ENCODE measurements at regions not wholly inside any gene's neighbourhood (a gene's known extent, or its start where the extent isn't known, plus 50 kb on each side); places are given as distances from the start of the nearest gene placed in this dataset.

DNA sequence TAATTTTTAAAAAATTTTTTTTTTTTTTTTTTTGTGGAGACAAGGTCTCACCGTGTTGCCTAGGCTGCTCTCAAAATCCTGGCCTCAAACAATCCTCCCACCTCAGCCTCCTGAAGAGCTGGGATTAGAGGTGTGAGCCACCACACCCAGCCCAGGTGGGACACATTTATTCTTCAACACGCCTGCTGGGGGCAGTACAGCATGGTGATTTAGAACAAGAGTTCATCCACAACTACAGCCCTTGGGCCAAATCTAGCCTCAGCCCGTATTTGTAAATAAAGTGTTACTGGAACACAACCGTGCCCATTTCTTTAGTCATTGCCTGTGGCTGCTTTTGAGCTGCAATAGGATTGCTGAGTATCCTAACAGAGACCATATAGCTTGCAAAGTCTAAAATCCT, 92.8 kb downstream of the KATNIP start:
- ATAC-seq: no peak
- Histone ChIP-seq H3K4me3 (no peak overlapping the region), H3K27ac (no peak overlapping the region), H3K4me1 (no peaks in the 10 kb centered on the region), H3K36me3 (peaks cover 0 to 36% of the 10 kb centered on the region in 2 donors), H3K9me3 (no peaks in the 10 kb centered on the region), H3K27me3 (no peaks in the 10 kb centered on the region)
- no peak for TF ChIP-seq POLR2A (IDR thresholded peaks at IDR 0.05)
- TF ChIP-seq, protein P1, sequence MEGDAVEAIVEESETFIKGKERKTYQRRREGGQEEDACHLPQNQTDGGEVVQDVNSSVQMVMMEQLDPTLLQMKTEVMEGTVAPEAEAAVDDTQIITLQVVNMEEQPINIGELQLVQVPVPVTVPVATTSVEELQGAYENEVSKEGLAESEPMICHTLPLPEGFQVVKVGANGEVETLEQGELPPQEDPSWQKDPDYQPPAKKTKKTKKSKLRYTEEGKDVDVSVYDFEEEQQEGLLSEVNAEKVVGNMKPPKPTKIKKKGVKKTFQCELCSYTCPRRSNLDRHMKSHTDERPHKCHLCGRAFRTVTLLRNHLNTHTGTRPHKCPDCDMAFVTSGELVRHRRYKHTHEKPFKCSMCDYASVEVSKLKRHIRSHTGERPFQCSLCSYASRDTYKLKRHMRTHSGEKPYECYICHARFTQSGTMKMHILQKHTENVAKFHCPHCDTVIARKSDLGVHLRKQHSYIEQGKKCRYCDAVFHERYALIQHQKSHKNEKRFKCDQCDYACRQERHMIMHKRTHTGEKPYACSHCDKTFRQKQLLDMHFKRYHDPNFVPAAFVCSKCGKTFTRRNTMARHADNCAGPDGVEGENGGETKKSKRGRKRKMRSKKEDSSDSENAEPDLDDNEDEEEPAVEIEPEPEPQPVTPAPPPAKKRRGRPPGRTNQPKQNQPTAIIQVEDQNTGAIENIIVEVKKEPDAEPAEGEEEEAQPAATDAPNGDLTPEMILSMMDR (IDR thresholded peaks at IDR 0.05): no peak
- TF ChIP-seq EP300 (IDR thresholded peaks at IDR 0.05): no peak
- no peak for TF ChIP-seq POLR2AphosphoS5 (IDR thresholded peaks at IDR 0.05)
- 55 to 67% methylated on average over 1 to 4 of the region's 4 CpGs for WGBS, 2 donors (ENCODE audit: low coverage in 1 of 2)

- Histone ChIP-seq H3K36me3 (peaks cover 0 to 37% of the 10 kb centered on the region in 2 donors), H3K4me1 (no peaks in the 10 kb centered on the region), H3K27me3 (no peaks in the 10 kb centered on the region), H3K4me3 (no peak overlapping the region), H3K9me3 (no peaks in the 10 kb centered on the region), H3K27ac (no peak overlapping the region)
- TF ChIP-seq POLR2AphosphoS5 (IDR thresholded peaks at IDR 0.05) (no peak), POLR2A (IDR thresholded peaks at IDR 0.05) (no peak), EP300 (IDR thresholded peaks at IDR 0.05) (no peak)
- TF ChIP-seq, protein P1 (IDR thresholded peaks at IDR 0.05): no peak
- ATAC-seq: no peak
- 75 to 80% methylated on average over 2 to 6 of the region's 8 CpGs for WGBS, 2 donors (ENCODE audit: low coverage in 1 of 2)
Measured at GRCh38 chr16:27644165-27644564, 94.2 kb downstream of the KATNIP start.

- ATAC-seq: no peak
- peaks cover 0 to 49% of the 10 kb centered on the region in 2 donors for H3K36me3 ChIP-seq
- WGBS, 2 donors (ENCODE audit: low coverage in 1 of 2): 96 to 100% methylated on average over 1 to 3 of the region's 5 CpGs
Measured at GRCh38 chr16:27645396-27645795, 95.5 kb downstream of the KATNIP start.

GRCh38 chr16:27646806-27647205, 96.9 kb downstream of the KATNIP start:
- ATAC-seq: no peak
- 80% methylated on average over 1 to 2 of the region's 5 CpGs for WGBS, 2 donors (ENCODE audit: low coverage in 1 of 2)
- no peaks in the 10 kb centered on the region for H3K27me3 ChIP-seq
- TF ChIP-seq, protein P1 (IDR thresholded peaks at IDR 0.05): no peak
- TF ChIP-seq EP300 (IDR thresholded peaks at IDR 0.05): no peak
- TF ChIP-seq POLR2AphosphoS5 (IDR thresholded peaks at IDR 0.05): no peak
- no peak for TF ChIP-seq POLR2A (IDR thresholded peaks at IDR 0.05)
- H3K27ac ChIP-seq: no peak overlapping the region
- H3K9me3 ChIP-seq: no peaks in the 10 kb centered on the region
- peaks cover 0 to 45% of the 10 kb centered on the region in 2 donors for H3K36me3 ChIP-seq
- no peak overlapping the region for H3K4me3 ChIP-seq
- no peaks in the 10 kb centered on the region for H3K4me1 ChIP-seq

More at GRCh38 chr16:27645396-27645795, 95.5 kb downstream of the KATNIP start:
- H3K4me1 ChIP-seq: no peaks in the 10 kb centered on the region
- H3K4me3 ChIP-seq: no peak overlapping the region
- TF ChIP-seq, protein P1 (IDR thresholded peaks at IDR 0.05): no peak
- TF ChIP-seq EP300 (IDR thresholded peaks at IDR 0.05) (no peak), POLR2AphosphoS5 (IDR thresholded peaks at IDR 0.05) (no peak), POLR2A (IDR thresholded peaks at IDR 0.05) (no peak)
- H3K27me3 ChIP-seq: no peaks in the 10 kb centered on the region
- H3K27ac ChIP-seq: no peak overlapping the region
- H3K9me3 ChIP-seq: no peaks in the 10 kb centered on the region

- TF ChIP-seq POLR2AphosphoS5 (IDR thresholded peaks at IDR 0.05) (no peak), EP300 (IDR thresholded peaks at IDR 0.05) (no peak), POLR2A (IDR thresholded peaks at IDR 0.05) (no peak)
- TF ChIP-seq, protein P1 (IDR thresholded peaks at IDR 0.05): no peak
- WGBS, 2 donors (ENCODE audit: low coverage in 1 of 2): 88 to 92% methylated on average over 2 to 6 of the region's 7 CpGs
- no peaks in the 10 kb centered on the region for H3K27me3 ChIP-seq
- H3K27ac ChIP-seq: no peak overlapping the region
- H3K36me3 ChIP-seq: peaks cover 0 to 45% of the 10 kb centered on the region in 2 donors
- no peaks in the 10 kb centered on the region for H3K4me1 ChIP-seq
- no peaks in the 10 kb centered on the region for H3K9me3 ChIP-seq
- ATAC-seq: no peak
- no peak overlapping the region for H3K4me3 ChIP-seq
Measured at GRCh38 chr16:27649021-27649420, 99.1 kb downstream of the KATNIP start.
